ENCODE measurements at regions not wholly inside any gene's neighbourhood (a gene's known extent, or its start where the extent isn't known, plus 50 kb on each side); places are given as distances from the start of the nearest gene placed in this dataset.

GRCh38 chr9:135224286-135224877 lies 136.9 kb downstream of the OLFM1 start:
- Histone ChIP-seq H3K9me3 (ENCODE audit: control extremely low read depth in 1 of 5, control insufficient read depth in 4 of 5, insufficient read depth in 2 of 5, low read depth in 1 of 5, low read length in 4 of 5) (no peaks in the 10 kb centered on the region), H3K4me1 (ENCODE audit: control extremely low read depth in 1 of 4, control insufficient read depth in 4 of 4, insufficient read depth in 4 of 4, low read length in 3 of 4) (peaks cover 0 to 29% (median 4%) of the 10 kb centered on the region in 4 experiments), H3K36me3 (ENCODE audit: control insufficient read depth in 4 of 4, insufficient read depth in 4 of 4, low read length in 3 of 4) (no peaks in the 10 kb centered on the region), H3K27ac (ENCODE audit: insufficient read depth in 1 of 2, low read depth in 1 of 2, low read length in 2 of 2, poor library complexity in 1 of 2, severe bottlenecking in 2 of 2) (no peak overlapping the region), H3K4me3 (ENCODE audit: control insufficient read depth in 1 of 7, extremely low read depth in 1 of 7, insufficient read depth in 4 of 7, low read depth in 2 of 7, low read length in 6 of 7) (no peak overlapping the region), H3K27me3 (replicated peaks in 2 of 5; ENCODE audit: control insufficient read depth in 4 of 5, insufficient read depth in 5 of 5, low read length in 4 of 5) (peaks cover 0 to 14% (median 0%) of the 10 kb centered on the region in 5 experiments)
- ChIA-PET POLR2A (no interaction called here), CTCF (no interaction called here)
- DNase-seq, result no peak
- 80% methylated on average over 6 of the region's 12 CpGs for WGBS (ENCODE audit: insufficient coverage)

- Histone ChIP-seq H3K4me1 (ENCODE audit: control extremely low read depth in 1 of 4, control insufficient read depth in 4 of 4, insufficient read depth in 4 of 4, low read length in 3 of 4) (peaks cover 0 to 29% (median 4%) of the 10 kb centered on the region in 4 experiments), H3K27ac (ENCODE audit: insufficient read depth in 1 of 2, low read depth in 1 of 2, low read length in 2 of 2, poor library complexity in 1 of 2, severe bottlenecking in 2 of 2) (no peak overlapping the region), H3K4me3 (ENCODE audit: control insufficient read depth in 1 of 7, extremely low read depth in 1 of 7, insufficient read depth in 4 of 7, low read depth in 2 of 7, low read length in 6 of 7) (no peak overlapping the region), H3K9me3 (ENCODE audit: control extremely low read depth in 1 of 5, control insufficient read depth in 4 of 5, insufficient read depth in 2 of 5, low read depth in 1 of 5, low read length in 4 of 5) (no peaks in the 10 kb centered on the region), H3K27me3 (replicated peaks in 2 of 5; ENCODE audit: control insufficient read depth in 4 of 5, insufficient read depth in 5 of 5, low read length in 4 of 5) (peaks cover 0 to 14% (median 0%) of the 10 kb centered on the region in 5 experiments), H3K36me3 (ENCODE audit: control insufficient read depth in 4 of 4, insufficient read depth in 4 of 4, low read length in 3 of 4) (no peaks in the 10 kb centered on the region)
- no peak for DNase-seq
- WGBS (ENCODE audit: insufficient coverage), result 83% methylated on average over 17 of the region's 23 CpGs
- POLR2A ChIA-PET, result no interaction called here
- CTCF ChIA-PET, result no interaction called here
Observed at GRCh38 chr9:135224921-135225541, 137.6 kb downstream of the OLFM1 start.

GRCh38 chr9:135225619-135226228 lies 138.3 kb downstream of the OLFM1 start:
- Histone ChIP-seq H3K27me3 (replicated peaks in 2 of 5; ENCODE audit: control insufficient read depth in 4 of 5, insufficient read depth in 5 of 5, low read length in 4 of 5) (peaks cover 0 to 15% (median 0%) of the 10 kb centered on the region in 5 experiments), H3K4me1 (ENCODE audit: control extremely low read depth in 1 of 4, control insufficient read depth in 4 of 4, insufficient read depth in 4 of 4, low read length in 3 of 4) (peaks cover 0 to 29% (median 4%) of the 10 kb centered on the region in 4 experiments), H3K27ac (ENCODE audit: insufficient read depth in 1 of 2, low read depth in 1 of 2, low read length in 2 of 2, poor library complexity in 1 of 2, severe bottlenecking in 2 of 2) (no peak overlapping the region), H3K9me3 (ENCODE audit: control extremely low read depth in 1 of 5, control insufficient read depth in 4 of 5, insufficient read depth in 2 of 5, low read depth in 1 of 5, low read length in 4 of 5) (no peaks in the 10 kb centered on the region), H3K36me3 (ENCODE audit: control insufficient read depth in 4 of 4, insufficient read depth in 4 of 4, low read length in 3 of 4) (no peaks in the 10 kb centered on the region), H3K4me3 (ENCODE audit: control insufficient read depth in 1 of 7, extremely low read depth in 1 of 7, insufficient read depth in 4 of 7, low read depth in 2 of 7, low read length in 6 of 7) (no peak overlapping the region)
- WGBS (ENCODE audit: insufficient coverage), result 96% methylated on average over 11 of the region's 11 CpGs
- ChIA-PET CTCF (no interaction called here), POLR2A (no interaction called here)
- no peak for DNase-seq

- H3K36me3 ChIP-seq (ENCODE audit: control insufficient read depth in 4 of 4, insufficient read depth in 4 of 4, low read length in 3 of 4), result no peaks in the 10 kb centered on the region
- no peaks in the 10 kb centered on the region for H3K9me3 ChIP-seq (ENCODE audit: control extremely low read depth in 1 of 5, control insufficient read depth in 4 of 5, insufficient read depth in 2 of 5, low read depth in 1 of 5, low read length in 4 of 5)
- H3K4me3 ChIP-seq (ENCODE audit: control insufficient read depth in 1 of 7, extremely low read depth in 1 of 7, insufficient read depth in 4 of 7, low read depth in 2 of 7, low read length in 6 of 7), result no peak overlapping the region
- WGBS (ENCODE audit: insufficient coverage), result 95% methylated on average over 4 of the region's 5 CpGs
- no peak overlapping the region for H3K27ac ChIP-seq (ENCODE audit: insufficient read depth in 1 of 2, low read depth in 1 of 2, low read length in 2 of 2, poor library complexity in 1 of 2, severe bottlenecking in 2 of 2)
- peaks cover 0 to 19% (median 0%) of the 10 kb centered on the region in 5 experiments for H3K27me3 ChIP-seq (replicated peaks in 2 of 5; ENCODE audit: control insufficient read depth in 4 of 5, insufficient read depth in 5 of 5, low read length in 4 of 5)
- H3K4me1 ChIP-seq (ENCODE audit: control extremely low read depth in 1 of 4, control insufficient read depth in 4 of 4, insufficient read depth in 4 of 4, low read length in 3 of 4), result peaks cover 0 to 27% (median 4%) of the 10 kb centered on the region in 4 experiments
- POLR2A ChIA-PET, result interaction anchor here (0.6 kb wide), 1 partner anchor 127 kb away, joined by 5 read pairs; no protein-coding TSS in a partner anchor
- CTCF ChIA-PET, result no interaction called here
- no peak for DNase-seq
Observed at GRCh38 chr9:135226369-135227050, 139.0 kb downstream of the OLFM1 start.

- no peak overlapping the region for H3K4me3 ChIP-seq (ENCODE audit: control insufficient read depth in 1 of 7, extremely low read depth in 1 of 7, insufficient read depth in 4 of 7, low read depth in 2 of 7, low read length in 6 of 7)
- H3K36me3 ChIP-seq (ENCODE audit: control insufficient read depth in 4 of 4, insufficient read depth in 4 of 4, low read length in 3 of 4), result no peaks in the 10 kb centered on the region
- no peak for DNase-seq
- ChIA-PET CTCF (no interaction called here), POLR2A (no interaction called here)
- no peak overlapping the region for H3K27ac ChIP-seq (ENCODE audit: insufficient read depth in 1 of 2, low read depth in 1 of 2, low read length in 2 of 2, poor library complexity in 1 of 2, severe bottlenecking in 2 of 2)
- H3K4me1 ChIP-seq (ENCODE audit: control extremely low read depth in 1 of 4, control insufficient read depth in 4 of 4, insufficient read depth in 4 of 4, low read length in 3 of 4), result peaks cover 0 to 15% (median 0%) of the 10 kb centered on the region in 4 experiments
- WGBS (ENCODE audit: insufficient coverage), result 93% methylated on average over 14 of the region's 17 CpGs
- peaks cover 0 to 22% (median 0%) of the 10 kb centered on the region in 5 experiments for H3K27me3 ChIP-seq (replicated peaks in 2 of 5; ENCODE audit: control insufficient read depth in 4 of 5, insufficient read depth in 5 of 5, low read length in 4 of 5)
- H3K9me3 ChIP-seq (ENCODE audit: control extremely low read depth in 1 of 5, control insufficient read depth in 4 of 5, insufficient read depth in 2 of 5, low read depth in 1 of 5, low read length in 4 of 5), result no peaks in the 10 kb centered on the region
Observed at GRCh38 chr9:135227641-135228251, 140.3 kb downstream of the OLFM1 start.

GRCh38 chr9:135228345-135228982 lies 141.0 kb downstream of the OLFM1 start:
- no peak for DNase-seq
- H3K27ac ChIP-seq (ENCODE audit: insufficient read depth in 1 of 2, low read depth in 1 of 2, low read length in 2 of 2, poor library complexity in 1 of 2, severe bottlenecking in 2 of 2), result no peak overlapping the region
- no peaks in the 10 kb centered on the region for H3K9me3 ChIP-seq (ENCODE audit: control extremely low read depth in 1 of 5, control insufficient read depth in 4 of 5, insufficient read depth in 2 of 5, low read depth in 1 of 5, low read length in 4 of 5)
- no peak overlapping the region for H3K4me3 ChIP-seq (ENCODE audit: control insufficient read depth in 1 of 7, extremely low read depth in 1 of 7, insufficient read depth in 4 of 7, low read depth in 2 of 7, low read length in 6 of 7)
- 93% methylated on average over 15 of the region's 18 CpGs for WGBS (ENCODE audit: insufficient coverage)
- POLR2A ChIA-PET, result no interaction called here
- no peaks in the 10 kb centered on the region for H3K36me3 ChIP-seq (ENCODE audit: control insufficient read depth in 4 of 4, insufficient read depth in 4 of 4, low read length in 3 of 4)
- peaks cover 0 to 8% (median 0%) of the 10 kb centered on the region in 4 experiments for H3K4me1 ChIP-seq (ENCODE audit: control extremely low read depth in 1 of 4, control insufficient read depth in 4 of 4, insufficient read depth in 4 of 4, low read length in 3 of 4)
- peaks cover 0 to 22% (median 3%) of the 10 kb centered on the region in 5 experiments for H3K27me3 ChIP-seq (replicated peaks in 2 of 5; ENCODE audit: control insufficient read depth in 4 of 5, insufficient read depth in 5 of 5, low read length in 4 of 5)
- CTCF ChIA-PET, result no interaction called here
